H1 (cell line): ENCODE measurements at regions not wholly inside any gene's neighbourhood (a gene's known extent, or its start where the extent isn't known, plus 50 kb on each side); places are given as distances from the start of the nearest gene placed in this dataset.

Source experiments
- CTCF ChIA-PET: fragments of 300-600 bp; sonication (Branson Sonifier 250); formaldehyde crosslinking; loops from one replicate; lab custom pipeline; 2021; ENCODE audit not compliant: partially characterized antibody; lab: Charles Lee
- POLR2A ChIA-PET: fragments of 300-600 bp; sonication (Branson Sonifier 250); formaldehyde crosslinking; loops from one replicate; lab custom pipeline; 2021; ENCODE audit warnings: inconsistent platforms; ENCODE audit not compliant: partially characterized antibody; lab: Charles Lee
- DNase-seq, 2 experiments: peaks; one replicate each; pipeline versions ENCODE4 v3.0.0 to v3.0.0-alpha.2; 2010 to 2022; ENCODE audit warnings: low spot score in 2 of 2, low read depth in 1 of 2, mixed read lengths in 1 of 2
- FAIRE-seq: peaks from 2 replicates; lab custom pipeline; 2011; peaks lifted over from hg19 to GRCh38; lab: Jason Lieb, UNC
- H2AFZ ChIP-seq: 2 replicates; pipeline ENCODE4 v1.8.1; 2012; ENCODE audit warnings: low read length, inconsistent platforms
- H2AK5ac ChIP-seq: 2 replicates; pipeline ENCODE4 v1.6.1; 2013; ENCODE audit warnings: low read depth, low read length
- H2BK120ac ChIP-seq: replicated peaks from 2 replicates; pipeline ENCODE3; 2013; ENCODE audit warnings: low read depth, low read length, inconsistent platforms
- H2BK12ac ChIP-seq: 2 replicates; pipeline ENCODE4 v1.6.1; 2013; ENCODE audit warnings: low read depth, low read length
- H2BK15ac ChIP-seq: 2 replicates; pipeline ENCODE4 v1.6.1; 2013; ENCODE audit warnings: low read length
- H2BK20ac ChIP-seq: 2 replicates; pipeline ENCODE4 v1.6.1; 2013; ENCODE audit warnings: low read length
- H2BK5ac ChIP-seq: 2 replicates; pipeline ENCODE4 v1.6.1; 2013; ENCODE audit warnings: low read depth, low read length
- H3K14ac ChIP-seq: 2 replicates; pipeline ENCODE4 v1.6.1; 2013; ENCODE audit warnings: inconsistent platforms; ENCODE audit not compliant: insufficient read length
- H3K18ac ChIP-seq: 2 replicates; pipeline ENCODE4 v1.6.1; 2013; ENCODE audit warnings: low read length; ENCODE audit errors: extremely low read depth
- H3K23ac ChIP-seq: 2 replicates; pipeline ENCODE4 v1.6.1; 2013; ENCODE audit warnings: inconsistent platforms; ENCODE audit not compliant: insufficient read length
- H3K23me2 ChIP-seq: 2 replicates; pipeline ENCODE4 v1.6.1; 2013; ENCODE audit warnings: low read depth, low read length
- H3K27ac ChIP-seq: 2 replicates; pipeline ENCODE4 v1.6.1; 2011; ENCODE audit warnings: low read depth, low read length, inconsistent platforms
- H3K27me3 ChIP-seq, 4 experiments: replicated peaks in 1 of 4; 1 replicate in 1 of 4; 2 replicates in 3 of 4; pipeline versions ENCODE4 v1.6.1 to v1.8.1; 2011 to 2013; ENCODE audit warnings: low read length in 3 of 4, mild to moderate bottlenecking in 3 of 4, inconsistent platforms in 2 of 4, mixed read lengths in 2 of 4, moderate library complexity in 1 of 4; ENCODE audit not compliant: control insufficient read depth in 3 of 4, insufficient read depth in 3 of 4; ENCODE audit errors: extremely low read depth in 1 of 4
- H3K36me3 ChIP-seq, 4 experiments: 2 replicates each; pipeline versions ENCODE4 v1.6.1 to v1.8.1; 2011 to 2013; ENCODE audit warnings: mild to moderate bottlenecking in 4 of 4, low read length in 3 of 4, moderate library complexity in 2 of 4, control low read depth in 1 of 4, inconsistent platforms in 1 of 4; ENCODE audit not compliant: insufficient read depth in 4 of 4, control insufficient read depth in 2 of 4
- H3K4ac ChIP-seq: replicated peaks from 2 replicates; pipeline ENCODE3; 2013; ENCODE audit warnings: low read length, low read depth, mixed read lengths, inconsistent platforms; ENCODE audit not compliant: insufficient read length
- H3K4me1 ChIP-seq, 4 experiments: replicated peaks in 1 of 4; 1 replicate in 1 of 4; 2 replicates in 3 of 4; pipeline versions ENCODE4 v1.6.1 to v1.8.1; 2011 to 2013; ENCODE audit warnings: low read length in 3 of 4, inconsistent platforms in 2 of 4, mixed read lengths in 1 of 4; ENCODE audit not compliant: insufficient read depth in 4 of 4, control insufficient read depth in 3 of 4
- H3K4me2 ChIP-seq, 2 experiments: 2 replicates each; pipeline versions ENCODE4 v1.6.1 to v1.8.1; 2011 to 2013; ENCODE audit warnings: low read depth in 2 of 2, low read length in 2 of 2, control low read depth in 1 of 2, inconsistent platforms in 1 of 2, mild to moderate bottlenecking in 1 of 2; ENCODE audit not compliant: insufficient read depth in 1 of 2
- H3K4me3 ChIP-seq, 4 experiments: fragments of 200-600, 300-600 bp in 1 of 4; sonication (generic), shearing (Covaris generic), sonication (Bioruptor Twin) in 1 of 4; 2 replicates each; pipeline versions ENCODE4 v1.5.1 to v1.8.1; 2011 to 2016; ENCODE audit warnings: low read length in 4 of 4, low read depth in 3 of 4, control low read depth in 2 of 4, inconsistent platforms in 2 of 4, mild to moderate bottlenecking in 2 of 4, mixed read lengths in 1 of 4, moderate library complexity in 1 of 4; ENCODE audit not compliant: insufficient read depth in 2 of 4; ENCODE audit errors: extremely low read depth in 1 of 4
- H3K56ac ChIP-seq: replicated peaks from 2 replicates; pipeline ENCODE3; 2013; ENCODE audit warnings: low read depth, mild to moderate bottlenecking, mixed read lengths, low read length, inconsistent platforms; ENCODE audit not compliant: insufficient read length
- H3K79me1 ChIP-seq: 2 replicates; pipeline ENCODE4 v1.6.1; 2013; ENCODE audit warnings: low read depth, low read length, control low read depth
- H3K79me2 ChIP-seq, 2 experiments: 2 replicates each; pipeline versions ENCODE4 v1.6.1 to v1.8.1; 2012 to 2013; ENCODE audit warnings: low read length in 2 of 2, mild to moderate bottlenecking in 2 of 2, inconsistent platforms in 1 of 2; ENCODE audit not compliant: insufficient read depth in 2 of 2, control insufficient read depth in 1 of 2
- H3K9ac ChIP-seq, 4 experiments: replicated peaks in 1 of 4; 1 replicate in 1 of 4; 2 replicates in 3 of 4; pipeline versions ENCODE4 v1.6.1 to v1.8.1; 2011 to 2013; ENCODE audit warnings: low read depth in 3 of 4, low read length in 3 of 4, control low read depth in 2 of 4, mild to moderate bottlenecking in 2 of 4, moderate library complexity in 2 of 4, inconsistent platforms in 1 of 4; ENCODE audit errors: extremely low read depth in 1 of 4
- H3K9me3 ChIP-seq, 2 experiments: 2 replicates each; pipeline versions ENCODE4 v1.6.1 to v1.8.1; 2012 to 2013; ENCODE audit warnings: mild to moderate bottlenecking in 2 of 2, moderate library complexity in 2 of 2, control low read depth in 1 of 2, inconsistent platforms in 1 of 2, low read depth in 1 of 2, low read length in 1 of 2, mixed read lengths in 1 of 2; ENCODE audit not compliant: insufficient read depth in 2 of 2
- H4K20me1 ChIP-seq, 2 experiments: replicated peaks in 1 of 2; 2 replicates each; pipeline versions ENCODE3 to v1.8.1; 2011 to 2013; ENCODE audit warnings: inconsistent platforms in 2 of 2, low read length in 2 of 2, mild to moderate bottlenecking in 1 of 2; ENCODE audit not compliant: insufficient read depth in 2 of 2, control insufficient read depth in 1 of 2
- H4K5ac ChIP-seq: 2 replicates; pipeline ENCODE4 v1.6.1; 2013; ENCODE audit warnings: low read length, low read depth, mixed read lengths, inconsistent platforms; ENCODE audit not compliant: insufficient read length
- H4K8ac ChIP-seq: 2 replicates; pipeline ENCODE4 v1.8.0; 2013; ENCODE audit warnings: mild to moderate bottlenecking, moderate library complexity, low read length, inconsistent platforms; ENCODE audit not compliant: insufficient read depth; ENCODE audit errors: extremely low read depth
- H4K91ac ChIP-seq: replicated peaks from 2 replicates; pipeline ENCODE3; 2013; ENCODE audit warnings: low read length, mixed read lengths, inconsistent platforms; ENCODE audit not compliant: insufficient read length
- ASH2L ChIP-seq: fragments of 200-600, 300-600 bp; sonication (generic); IDR thresholded peaks from one replicate; pipeline ENCODE4 v1.7.1; 2017; ENCODE audit warnings: low read length
- BCL11A ChIP-seq, 2 experiments: IDR thresholded peaks; one replicate each; pipeline ENCODE4 v1.6.1; 2011; ENCODE audit warnings: low read depth in 2 of 2, low read length in 2 of 2, mild to moderate bottlenecking in 2 of 2
- CHD1 ChIP-seq: IDR thresholded peaks from 2 replicates; pipeline ENCODE4 v1.6.1; 2012; ENCODE audit warnings: low read depth, low read length, improper control_type of control experiment
- MAFK ChIP-seq: IDR thresholded peaks from 2 replicates; pipeline ENCODE4 v1.6.1; 2012; ENCODE audit warnings: low read depth, mild to moderate bottlenecking, improper control_type of control experiment, low read length
- SAP30 ChIP-seq: fragments of 300-600 bp; sonication (generic); IDR thresholded peaks from 2 replicates; pipeline ENCODE4 v1.7.1; 2012; ENCODE audit warnings: low read length, moderate library complexity, mild to moderate bottlenecking, inconsistent platforms; ENCODE audit not compliant: insufficient read depth, insufficient replicate concordance
- SP4 ChIP-seq: IDR thresholded peaks from 2 replicates; pipeline ENCODE4 v1.6.1; 2012; ENCODE audit warnings: low read length, inconsistent platforms

- DNase-seq (no peak), FAIRE-seq (no peak)
- no peaks in the 10 kb centered on the region for H3K27me3 ChIP-seq
- no peak overlapping the region for H3K14ac ChIP-seq
- H3K9me3 ChIP-seq, result no peaks in the 10 kb centered on the region
- H4K20me1 ChIP-seq, result no peaks in the 10 kb centered on the region
- no peak overlapping the region for H4K8ac ChIP-seq
- no peak overlapping the region for H2AFZ ChIP-seq
- no peak overlapping the region for H2AK5ac ChIP-seq
- no peaks in the 10 kb centered on the region for H3K79me2 ChIP-seq
- H3K4ac ChIP-seq, result no peak overlapping the region
- no peak overlapping the region for H3K18ac ChIP-seq
- no peaks in the 10 kb centered on the region for H3K4me1 ChIP-seq
- H3K27ac ChIP-seq, result no peak overlapping the region
- no peak for TF ChIP-seq ASH2L
- no peak for TF ChIP-seq SAP30
- TF ChIP-seq SP4, result no peak
- no peak for TF ChIP-seq BCL11A (IDR thresholded peaks at IDR 0.05; ENCODE audit: low read depth in 2 of 2, low read length in 2 of 2)
- no peak for TF ChIP-seq MAFK
- no peak for TF ChIP-seq CHD1
- CTCF ChIA-PET, result interaction anchor here (0.6 kb wide), 1 partner anchor 56 kb away, joined by 3 read pairs; no protein-coding TSS in a partner anchor
- no peak overlapping the region for H2BK20ac ChIP-seq
- no peak overlapping the region for H3K23ac ChIP-seq
- no peak overlapping the region for H3K4me2 ChIP-seq
- no peaks in the 10 kb centered on the region for H3K23me2 ChIP-seq
- no peak overlapping the region for H3K56ac ChIP-seq
- no peak overlapping the region for H4K5ac ChIP-seq
- H3K9ac ChIP-seq, result no peak overlapping the region
- POLR2A ChIA-PET, result no interaction called here
- H3K79me1 ChIP-seq, result no peaks in the 10 kb centered on the region
- H2BK120ac ChIP-seq, result no peak overlapping the region
- H3K36me3 ChIP-seq, result no peaks in the 10 kb centered on the region
- no peak overlapping the region for H3K4me3 ChIP-seq
- no peak overlapping the region for H2BK5ac ChIP-seq
- H2BK12ac ChIP-seq, result no peak overlapping the region
- no peak overlapping the region for H2BK15ac ChIP-seq
- H4K91ac ChIP-seq, result no peak overlapping the region
Observed at GRCh38 chr1:191892716-191893115, 265.5 kb upstream of the RGS18 start.
